Mononuclear cell (primary cell): ENCODE measurements at regions not wholly inside any gene's neighbourhood (a gene's known extent, or its start where the extent isn't known, plus 50 kb on each side); places are given as distances from the start of the nearest gene placed in this dataset.
"Not testable (repeated sequence)": the region's sequence is repeated elsewhere in the genome, so short reads cannot be mapped to it uniquely, and the experiment has no call there.

Experiments
- H3K27me3 ChIP-seq: 2 replicates; pipeline ENCODE4 v1.6.0; 2011; ENCODE audit warnings: low read length, control low read depth; ENCODE audit not compliant: insufficient read depth
- H3K4me1 ChIP-seq: 2 replicates; pipeline ENCODE4 v1.5.1; 2011; ENCODE audit warnings: mild to moderate bottlenecking, low read length, control low read depth; ENCODE audit not compliant: insufficient read depth
- H3K4me3 ChIP-seq: 2 replicates; pipeline ENCODE4 v1.5.1; 2011; ENCODE audit warnings: mild to moderate bottlenecking, low read length, moderate library complexity
- H3K9me3 ChIP-seq: 2 replicates; pipeline ENCODE4 v1.5.1; 2011; ENCODE audit warnings: low read depth, mild to moderate bottlenecking, control low read depth, low read length

DNA sequence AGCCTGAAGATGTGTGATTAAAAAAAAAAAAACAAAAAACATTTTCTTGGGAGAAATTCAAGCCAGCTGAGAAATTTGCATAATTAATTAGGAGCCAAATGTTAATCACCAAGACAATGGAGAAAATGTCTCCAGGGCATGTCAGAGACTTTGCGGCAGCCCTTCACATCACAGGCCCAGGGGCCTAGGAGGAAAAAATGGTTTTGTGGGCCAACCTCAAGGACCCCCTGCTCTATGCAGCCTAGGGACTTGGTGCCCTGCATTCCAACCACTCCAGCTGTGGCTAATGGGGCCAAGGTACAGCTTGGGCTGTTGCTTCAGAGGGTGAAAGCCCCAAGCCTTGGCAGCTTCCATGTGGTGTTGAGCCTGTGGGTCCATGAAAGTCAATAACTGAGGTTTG is 241.9 kb upstream of the THUMPD2 start:
- H3K4me3 ChIP-seq = no peak overlapping the region
- no peaks in the 10 kb centered on the region for H3K27me3 ChIP-seq
- H3K9me3 ChIP-seq = no peaks in the 10 kb centered on the region
- no peaks in the 10 kb centered on the region for H3K4me1 ChIP-seq

DNA sequence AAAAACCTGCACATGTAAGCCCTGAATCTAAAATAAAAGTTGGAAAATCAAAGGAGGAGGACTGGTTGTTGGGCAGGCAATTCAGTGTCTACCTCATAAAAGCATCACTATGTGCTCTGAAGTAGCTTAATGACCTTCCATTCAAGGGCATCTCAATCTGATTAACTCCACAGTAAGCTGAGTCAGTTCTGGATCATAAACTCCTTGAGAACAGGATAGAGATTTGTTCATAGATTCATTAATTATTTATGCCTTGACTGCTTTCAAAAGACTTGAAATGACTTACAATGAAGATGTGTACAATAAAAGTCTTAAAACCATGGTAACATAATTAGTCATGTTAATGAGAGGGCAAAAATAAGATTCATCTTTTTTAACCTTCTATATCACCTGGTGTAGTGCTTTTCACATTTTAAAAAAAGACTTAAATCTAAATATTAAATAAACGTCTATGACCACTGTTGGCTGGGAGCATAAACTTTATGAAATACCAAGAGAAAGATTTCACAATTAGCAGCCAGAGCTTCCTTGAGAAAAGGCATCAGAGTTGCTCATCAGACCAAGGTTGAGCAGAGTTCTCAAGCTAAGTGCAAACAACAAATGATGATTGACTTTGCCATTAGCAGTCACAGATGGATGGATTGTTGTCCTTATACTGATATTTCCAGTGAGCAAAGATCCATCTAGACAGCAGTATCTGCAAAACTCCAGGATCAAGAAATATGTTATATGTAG is 237.3 kb upstream of the THUMPD2 start:
- H3K27me3 ChIP-seq = no peaks in the 10 kb centered on the region
- H3K4me1 ChIP-seq = no peaks in the 10 kb centered on the region
- no peaks in the 10 kb centered on the region for H3K9me3 ChIP-seq
- H3K4me3 ChIP-seq = no peak overlapping the region

DNA sequence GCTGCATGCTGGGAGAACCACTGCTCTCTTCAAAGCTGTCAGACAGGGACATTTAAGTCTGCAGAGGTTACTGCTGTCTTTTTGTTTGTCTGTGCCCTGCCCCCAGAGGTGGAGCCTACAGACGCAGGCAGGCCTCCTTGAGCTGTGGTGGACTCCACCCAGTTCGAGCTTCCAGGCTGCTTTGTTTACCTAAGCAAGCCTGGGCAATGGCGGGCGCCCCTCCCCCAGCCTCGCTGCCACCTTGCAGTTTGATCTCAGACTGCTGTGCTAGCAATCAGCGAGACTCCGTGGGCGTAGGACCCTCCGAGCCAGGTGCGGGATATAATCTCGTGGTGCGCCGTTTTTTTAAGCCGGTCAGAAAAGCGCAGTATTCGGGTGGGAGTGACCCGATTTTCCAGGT is 234.9 kb upstream of the THUMPD2 start:
- H3K4me1 ChIP-seq, H3K9me3 ChIP-seq, H3K27me3 ChIP-seq, H3K4me3 ChIP-seq: not testable (repeated sequence)

DNA sequence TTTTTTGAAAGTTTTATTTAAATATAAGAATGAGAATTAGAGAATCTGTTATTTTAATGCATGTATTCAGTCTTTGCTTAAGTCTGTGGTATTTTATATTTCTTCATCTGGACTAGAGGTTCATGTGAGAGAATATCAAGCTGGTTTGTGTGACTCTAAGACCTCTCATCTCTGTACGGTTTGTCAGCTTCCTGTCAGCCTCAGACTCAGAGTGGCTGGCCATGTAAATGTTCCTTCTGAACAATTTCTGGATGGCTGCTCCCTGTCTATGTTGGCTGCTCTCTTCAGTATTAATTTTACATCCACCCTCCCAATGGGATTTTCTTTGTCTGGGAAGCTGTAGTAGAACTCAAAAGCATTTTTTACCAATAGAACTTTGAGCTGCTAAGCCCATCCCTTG is 225.3 kb upstream of the THUMPD2 start:
- H3K4me1 ChIP-seq = no peaks in the 10 kb centered on the region
- no peaks in the 10 kb centered on the region for H3K27me3 ChIP-seq
- no peak overlapping the region for H3K4me3 ChIP-seq
- no peaks in the 10 kb centered on the region for H3K9me3 ChIP-seq

DNA sequence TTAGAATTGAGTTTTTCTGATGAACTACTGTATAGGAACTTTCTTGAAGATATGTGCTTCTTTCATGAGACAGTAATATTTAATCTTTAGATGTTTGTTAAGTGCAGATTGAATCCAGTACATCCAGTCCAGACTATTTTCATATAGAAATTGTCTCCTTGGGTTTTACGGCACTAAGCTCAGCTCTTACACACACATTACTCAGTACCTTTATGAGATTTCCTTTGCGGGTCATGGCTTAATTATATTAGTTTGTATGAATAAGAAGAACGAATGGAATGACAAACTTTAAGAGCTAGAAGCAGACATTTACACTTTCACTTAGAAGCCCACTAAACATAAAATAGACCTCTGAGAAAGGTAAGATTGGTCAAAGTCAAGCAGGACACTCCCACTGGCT is 223.3 kb upstream of the THUMPD2 start:
- Histone ChIP-seq H3K9me3 (no peaks in the 10 kb centered on the region), H3K27me3 (no peaks in the 10 kb centered on the region), H3K4me3 (no peak overlapping the region), H3K4me1 (no peaks in the 10 kb centered on the region)

DNA sequence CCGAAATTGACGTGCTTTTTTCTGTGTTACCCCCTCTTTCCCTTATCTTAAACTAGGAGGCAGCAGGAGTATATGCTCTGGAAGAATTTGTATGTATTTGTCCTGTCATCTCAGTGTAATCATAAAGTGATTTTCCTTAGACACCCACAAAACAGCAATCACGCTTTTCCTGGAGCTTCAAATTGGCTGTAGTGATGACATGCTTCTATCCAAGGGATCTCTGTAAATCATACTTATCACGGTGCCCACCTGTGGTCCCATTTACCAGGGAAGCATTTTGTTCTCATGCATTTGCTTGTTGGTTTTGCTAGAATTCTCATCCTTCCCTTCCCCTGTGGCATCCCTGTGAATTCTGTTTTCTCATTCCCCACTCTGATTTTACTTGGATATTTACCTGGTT is 220.8 kb upstream of the THUMPD2 start:
- Histone ChIP-seq H3K9me3 (no peaks in the 10 kb centered on the region), H3K4me1 (no peaks in the 10 kb centered on the region), H3K4me3 (no peak overlapping the region), H3K27me3 (no peaks in the 10 kb centered on the region)

DNA sequence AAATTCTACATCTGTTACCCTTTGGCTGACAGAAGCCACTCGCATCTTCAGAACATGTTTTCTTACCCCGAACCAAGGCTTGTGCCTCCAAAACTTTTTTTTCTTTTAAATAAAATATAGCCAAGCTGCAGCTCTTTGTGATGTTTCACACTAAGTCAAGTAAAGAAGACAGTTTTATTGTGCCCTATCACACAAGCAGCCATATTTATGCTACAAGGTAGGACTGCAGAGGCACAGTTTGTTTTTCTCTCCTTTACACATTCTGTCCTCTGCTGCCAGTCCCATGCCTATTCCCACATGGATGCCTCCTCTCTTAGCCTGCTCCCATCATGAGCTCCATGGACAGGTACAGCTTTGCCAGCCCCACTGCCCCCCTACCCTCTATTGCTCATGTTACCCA is 219.6 kb upstream of the THUMPD2 start:
- Histone ChIP-seq H3K4me1 (no peaks in the 10 kb centered on the region), H3K4me3 (no peak overlapping the region), H3K27me3 (no peaks in the 10 kb centered on the region), H3K9me3 (no peaks in the 10 kb centered on the region)

DNA sequence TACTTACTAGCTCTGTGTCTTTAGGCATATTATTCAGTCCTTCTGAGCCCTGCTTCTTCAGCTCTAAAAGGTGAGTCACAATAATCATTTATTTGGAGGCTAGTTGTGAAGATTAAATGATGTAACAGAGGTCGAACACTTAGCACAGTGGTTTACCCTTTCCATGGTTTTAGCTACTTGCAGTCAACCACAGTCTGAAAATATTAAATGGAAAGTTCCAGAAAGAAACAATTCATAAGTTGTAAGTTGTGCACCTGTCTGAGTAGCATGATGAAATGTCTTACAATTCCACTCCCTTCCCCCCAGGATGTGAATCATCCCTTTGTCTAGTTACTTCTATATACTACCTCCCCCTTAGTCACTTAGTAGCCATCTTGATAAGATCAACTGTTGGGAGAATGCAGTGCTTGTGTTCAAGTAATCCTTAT is 217.6 kb upstream of the THUMPD2 start:
- Histone ChIP-seq H3K9me3 (no peaks in the 10 kb centered on the region), H3K27me3 (no peaks in the 10 kb centered on the region), H3K4me1 (no peaks in the 10 kb centered on the region), H3K4me3 (no peak overlapping the region)

DNA sequence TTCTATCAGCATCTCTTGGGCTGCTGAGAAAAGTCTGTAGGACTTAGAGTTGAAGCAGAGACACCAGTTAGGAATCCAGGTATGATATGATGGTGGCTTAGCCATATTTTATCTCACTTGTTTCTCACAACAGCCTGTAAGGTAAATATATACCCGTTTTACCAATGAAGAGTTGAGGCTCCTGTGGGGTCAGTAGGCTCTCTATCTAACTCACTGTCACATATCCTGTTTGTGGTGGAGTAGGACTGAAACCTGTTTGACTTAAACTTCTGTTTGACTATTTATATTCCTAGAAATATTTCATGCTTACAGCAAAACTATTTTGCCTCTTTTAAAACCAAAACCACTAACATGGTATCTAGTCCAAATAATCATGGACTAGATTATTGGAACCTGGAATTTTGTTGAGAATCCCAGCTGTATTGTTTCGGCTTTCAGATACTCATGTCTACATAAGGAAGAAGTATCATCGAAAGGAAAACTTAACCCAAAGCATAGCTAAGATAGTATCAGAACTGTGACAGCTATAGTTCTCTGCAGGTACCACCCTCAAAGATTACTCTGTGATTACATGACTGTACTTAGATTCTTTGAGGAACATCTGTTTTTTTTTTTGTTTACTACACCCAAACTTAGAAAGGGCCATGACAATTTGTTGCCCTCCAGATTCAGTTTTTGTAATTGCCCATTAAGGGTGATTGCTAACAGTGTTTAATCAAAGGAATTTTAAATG is 216.1 kb upstream of the THUMPD2 start:
- Histone ChIP-seq H3K9me3 (no peaks in the 10 kb centered on the region), H3K27me3 (no peaks in the 10 kb centered on the region), H3K4me1 (no peaks in the 10 kb centered on the region), H3K4me3 (no peak overlapping the region)

DNA sequence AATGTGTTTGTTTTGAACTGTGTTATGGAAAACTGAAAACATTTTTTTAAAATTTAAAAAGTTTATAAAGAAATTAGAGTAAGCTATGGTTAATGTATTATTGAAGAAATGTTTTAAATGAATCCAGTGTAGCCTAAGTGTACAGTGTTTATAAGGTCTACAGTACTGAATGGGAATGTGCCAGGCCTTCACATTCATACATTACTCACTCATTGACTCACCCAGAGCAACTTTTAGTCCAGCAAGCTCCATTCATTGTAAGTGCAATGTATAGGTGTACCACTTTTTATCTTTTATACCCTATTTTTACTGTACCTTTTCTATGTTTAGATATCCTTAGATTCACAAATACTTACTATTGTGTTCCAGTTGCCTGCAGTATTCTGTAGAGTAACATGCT is 215.1 kb upstream of the THUMPD2 start:
- H3K9me3 ChIP-seq = no peaks in the 10 kb centered on the region
- H3K27me3 ChIP-seq = no peaks in the 10 kb centered on the region
- H3K4me1 ChIP-seq = no peaks in the 10 kb centered on the region
- no peak overlapping the region for H3K4me3 ChIP-seq

DNA sequence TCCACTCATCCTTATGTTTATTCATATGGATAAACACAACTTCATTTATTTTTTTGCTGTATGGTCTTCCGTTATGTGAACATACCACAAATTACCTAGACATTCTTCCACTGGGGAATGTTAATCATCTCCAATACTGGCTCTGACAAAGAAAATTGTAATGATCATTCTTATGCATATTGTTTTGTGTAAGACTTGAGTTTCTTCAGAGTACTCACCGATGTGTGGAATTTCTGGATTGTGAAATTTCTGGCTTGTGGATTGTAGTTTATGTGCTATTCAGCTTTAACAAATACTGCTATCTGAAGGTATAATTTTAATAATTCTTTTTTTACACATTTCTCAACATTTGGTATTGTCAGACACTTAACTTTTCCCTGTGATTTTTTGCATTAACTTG is 212.2 kb upstream of the THUMPD2 start:
- no peaks in the 10 kb centered on the region for H3K27me3 ChIP-seq

DNA sequence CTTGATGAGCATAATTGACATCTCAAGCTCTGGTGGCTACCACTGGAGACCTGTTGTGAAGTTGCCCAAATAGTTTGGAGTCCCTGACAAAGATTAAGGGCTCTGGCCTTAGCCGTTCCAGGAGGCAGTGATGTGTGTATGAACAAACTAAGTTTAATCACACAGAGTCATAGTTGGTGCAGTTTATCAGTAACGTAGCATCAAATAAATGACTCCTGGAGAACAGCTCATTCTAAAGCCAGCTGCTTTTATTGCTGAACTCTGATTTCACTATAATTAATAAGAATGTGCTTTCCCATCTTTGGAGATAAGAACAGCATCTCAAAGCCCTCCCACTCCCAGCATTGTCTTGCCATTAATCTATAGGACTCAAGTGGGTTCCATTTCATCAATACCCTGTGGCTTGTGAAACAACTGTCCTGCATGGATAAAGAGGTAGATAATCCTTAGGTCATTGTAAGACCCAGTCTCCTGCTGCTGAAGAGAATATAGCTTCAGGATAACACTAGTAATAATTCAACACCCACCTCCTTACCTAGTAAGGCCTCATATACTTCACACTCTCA is 211.4 kb upstream of the THUMPD2 start:
- no peaks in the 10 kb centered on the region for H3K4me1 ChIP-seq
- H3K9me3 ChIP-seq = no peaks in the 10 kb centered on the region
- H3K4me3 ChIP-seq = no peak overlapping the region
- no peaks in the 10 kb centered on the region for H3K27me3 ChIP-seq

More for the DNA sequence above, 212.2 kb upstream of the THUMPD2 start:
- H3K4me3 ChIP-seq = no peak overlapping the region
- H3K9me3 ChIP-seq = no peaks in the 10 kb centered on the region
- H3K4me1 ChIP-seq = no peaks in the 10 kb centered on the region

DNA sequence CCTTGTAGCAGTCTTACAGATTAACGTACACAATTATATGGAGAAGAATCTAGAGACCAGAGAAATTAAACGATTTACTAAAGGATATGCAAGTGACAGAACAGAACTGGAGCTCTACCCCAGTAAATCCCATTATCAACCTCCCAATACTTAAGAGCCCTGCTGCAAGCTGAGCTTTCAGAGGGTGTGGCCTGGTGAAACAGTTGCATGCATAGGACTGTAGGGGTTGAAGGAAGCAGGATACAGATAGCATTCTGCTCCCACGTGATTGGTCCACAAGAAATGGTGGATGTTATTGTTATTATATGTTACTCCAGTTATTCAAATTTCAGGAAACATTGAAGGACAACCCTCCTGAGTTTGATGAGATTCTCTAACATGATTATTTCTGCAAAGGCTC is 210.8 kb upstream of the THUMPD2 start:
- H3K4me1 ChIP-seq = no peaks in the 10 kb centered on the region
- H3K27me3 ChIP-seq = no peaks in the 10 kb centered on the region
- H3K4me3 ChIP-seq = no peak overlapping the region
- H3K9me3 ChIP-seq = no peaks in the 10 kb centered on the region

DNA sequence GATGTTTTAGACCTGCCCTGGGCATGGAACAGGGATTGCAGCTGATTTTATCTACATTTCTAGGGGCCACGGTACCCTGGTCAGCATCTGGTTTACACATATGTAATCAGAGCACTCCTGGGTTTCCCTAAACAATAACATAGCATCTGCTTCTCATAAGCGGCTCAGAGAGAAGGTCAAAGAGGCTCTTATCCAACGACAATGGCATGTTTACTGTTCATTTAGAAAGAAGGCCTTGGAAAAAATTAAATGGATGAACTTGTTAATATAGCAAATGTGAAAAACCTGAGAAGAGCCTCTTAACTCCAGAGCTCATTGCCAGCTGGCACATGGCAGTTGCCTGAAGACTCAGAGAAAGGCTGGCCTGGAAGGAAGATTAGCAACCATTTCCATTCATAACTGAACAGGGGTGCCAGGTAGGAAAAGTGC is 202.8 kb upstream of the THUMPD2 start:
- no peaks in the 10 kb centered on the region for H3K4me1 ChIP-seq
- H3K27me3 ChIP-seq = no peaks in the 10 kb centered on the region
- H3K9me3 ChIP-seq = no peaks in the 10 kb centered on the region
- no peak overlapping the region for H3K4me3 ChIP-seq

DNA sequence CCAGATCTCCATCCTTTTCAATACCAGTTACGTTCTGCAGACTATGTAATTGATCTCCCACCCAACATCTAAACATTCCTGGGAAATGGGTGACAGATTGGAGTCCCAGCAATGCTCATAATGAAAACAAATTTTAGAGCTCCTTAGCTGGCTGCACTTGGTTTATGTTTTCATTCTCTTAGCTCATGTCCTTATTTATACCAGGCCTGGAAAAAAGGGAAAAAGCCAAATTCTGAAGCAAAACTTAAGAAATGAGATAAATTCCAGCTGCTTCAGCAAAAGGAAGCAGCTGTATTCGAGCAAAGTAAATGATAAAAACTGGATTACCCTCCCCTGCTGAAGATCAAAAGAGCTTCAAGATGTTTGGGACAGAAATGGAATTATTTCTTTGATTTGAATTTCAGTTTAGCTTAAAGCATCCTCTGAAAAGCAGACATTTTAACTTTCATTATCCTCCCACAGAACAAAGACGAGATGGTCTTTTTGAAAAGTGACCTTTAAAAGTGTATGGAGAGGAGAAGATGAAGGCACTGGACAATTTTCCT is 196.5 kb upstream of the THUMPD2 start:
- Histone ChIP-seq H3K4me1 (no peaks in the 10 kb centered on the region), H3K27me3 (no peaks in the 10 kb centered on the region), H3K9me3 (no peaks in the 10 kb centered on the region), H3K4me3 (no peak overlapping the region)
